K562 (cell line): ENCODE measurements at regions not wholly inside any gene's neighbourhood (a gene's known extent, or its start where the extent isn't known, plus 50 kb on each side); places are given as distances from the start of the nearest gene placed in this dataset.

Experiments used
- DACH1 ChIP-seq: fragments of 450-650 bp; IDR thresholded peaks from 2 replicates; pipeline ENCODE4 v1.6.1; 2018; ENCODE audit not compliant: partially characterized antibody
- E2F6 ChIP-seq, 2 experiments: IDR thresholded peaks; 2 replicates each; pipeline ENCODE4 v1.6.1; 2011; ENCODE audit warnings: borderline replicate concordance in 1 of 2, control low read depth in 1 of 2, low read depth in 1 of 2, low read length in 1 of 2, mild to moderate bottlenecking in 1 of 2, mixed read lengths in 1 of 2, moderate library complexity in 1 of 2; ENCODE audit not compliant: insufficient read depth in 1 of 2, insufficient read length in 1 of 2, poor library complexity in 1 of 2, severe bottlenecking in 1 of 2; ENCODE audit errors: extremely low read depth in 1 of 2
- ESRRA ChIP-seq: fragments of 450-650 bp; IDR thresholded peaks from 2 replicates; pipeline ENCODE4 v1.6.1; 2014; ENCODE audit warnings: low read depth, mild to moderate bottlenecking, moderate library complexity, borderline replicate concordance
- HMBOX1 ChIP-seq: sonication (generic); IDR thresholded peaks from 2 replicates; pipeline ENCODE4 v1.6.1; 2016
- ID3 ChIP-seq, 2 experiments: fragments of 250-450 bp in 1 of 2; fragments of 450-650 bp in 1 of 2; sonication (Bioruptor Pico) in 1 of 2; IDR thresholded peaks; 2 replicates each; pipeline versions ENCODE4 v1.6.1 to v1.8.0; 2016 to 2021; ENCODE audit warnings: mild to moderate bottlenecking in 2 of 2, moderate library complexity in 2 of 2, missing compliant biosample characterization in 1 of 2, missing genetic modification characterization in 1 of 2
- IRF2 ChIP-seq: sonication (generic); formaldehyde crosslinking; IDR thresholded peaks from 2 replicates; pipeline ENCODE4 v1.8.1; 2022; ENCODE audit warnings: mild to moderate bottlenecking, missing genetic modification reagents
- MCM2 ChIP-seq: fragments of 450-650 bp; IDR thresholded peaks from 2 replicates; pipeline ENCODE4 v1.6.1; 2017; ENCODE audit warnings: low read depth, mild to moderate bottlenecking
- MCM7 ChIP-seq, 2 experiments: fragments of 450-650 bp; IDR thresholded peaks; 2 replicates each; pipeline ENCODE4 v1.6.1; 2016 to 2018
- NR2C1 ChIP-seq, 2 experiments: fragments of 450-650 bp; IDR thresholded peaks; 2 replicates each; pipeline ENCODE4 v1.6.1; 2017; ENCODE audit warnings: mild to moderate bottlenecking in 2 of 2, antibody characterized with exemption in 1 of 2, inconsistent platforms in 1 of 2, missing compliant biosample characterization in 1 of 2, missing genetic modification characterization in 1 of 2
- NR2C2 ChIP-seq, 2 experiments: fragments of 200-800 bp in 1 of 2; sonication (Bioruptor generic) in 1 of 2; sonication (generic) in 1 of 2; formaldehyde crosslinking in 1 of 2; IDR thresholded peaks; 2 replicates each; pipeline versions ENCODE4 v1.6.1 to v1.8.0; 2016 to 2022; ENCODE audit warnings: mild to moderate bottlenecking in 1 of 2, missing compliant biosample characterization in 1 of 2, missing genetic modification characterization in 1 of 2, missing genetic modification reagents in 1 of 2
- RAD21 ChIP-seq, 2 experiments: fragments of 250-450 bp in 1 of 2; fragments of 450-650 bp in 1 of 2; sonication (Bioruptor Pico) in 1 of 2; formaldehyde crosslinking in 1 of 2; IDR thresholded peaks in 1 of 2; conservative IDR thresholded peaks in 1 of 2; 2 replicates each; pipeline versions ENCODE4 v1.4.0 to v1.8.0; 2020 to 2022; ENCODE audit warnings: mild to moderate bottlenecking in 2 of 2, moderate library complexity in 1 of 2
- RFX5 ChIP-seq: IDR thresholded peaks from 2 replicates; pipeline ENCODE4 v1.6.1; 2011; ENCODE audit warnings: low read depth, mild to moderate bottlenecking, improper control_type of control experiment, low read length
- SIRT6 ChIP-seq: IDR thresholded peaks from one replicate; pipeline ENCODE4 v1.6.1; 2012; ENCODE audit warnings: low read depth, mild to moderate bottlenecking, control low read depth, inconsistent platforms, low read length, moderate library complexity
- TAF15 ChIP-seq: fragments of 200-400 bp; formaldehyde crosslinking; IDR thresholded peaks from 2 replicates; pipeline ENCODE4 v1.6.1; 2017; ENCODE audit warnings: mild to moderate bottlenecking, low read depth, low read length, moderate library complexity
- TBP ChIP-seq: optimal IDR thresholded peaks from 2 replicates; pipeline ENCODE3; 2011; ENCODE audit warnings: low read depth, low read length, improper control_type of control experiment
- XRCC4 ChIP-seq: IDR thresholded peaks from one replicate; pipeline ENCODE4 v1.6.1; 2011; ENCODE audit not compliant: insufficient read depth, insufficient read length; ENCODE audit errors: extremely low read depth
- ZBTB33 ChIP-seq: sonication (generic); formaldehyde crosslinking; IDR thresholded peaks from 2 replicates; pipeline ENCODE4 v1.8.1; 2023; ENCODE audit warnings: mild to moderate bottlenecking, missing genetic modification reagents
- ZNF232 ChIP-seq: sonication (generic); formaldehyde crosslinking; IDR thresholded peaks from 2 replicates; pipeline ENCODE4 v1.8.0; 2022; ENCODE audit warnings: mild to moderate bottlenecking, missing genetic modification reagents
- ZNF436 ChIP-seq: fragments of 250-450, 450-650 bp; sonication (Bioruptor Pico); formaldehyde crosslinking; IDR thresholded peaks from 2 replicates; pipeline ENCODE4 v1.7.0; 2020; ENCODE audit warnings: mild to moderate bottlenecking
- ZNF699 ChIP-seq: fragments of 250-450 bp; sonication (Bioruptor Pico); IDR thresholded peaks from 2 replicates; pipeline ENCODE4 v1.8.0; 2021; ENCODE audit warnings: mild to moderate bottlenecking, moderate library complexity; ENCODE audit not compliant: insufficient replicate concordance
- ZNF77 ChIP-seq: fragments of 250-450 bp; sonication (Bioruptor Pico); IDR thresholded peaks from 2 replicates; pipeline ENCODE4 v1.5.0; 2020

GRCh38 chr12:93302331-93303229 lies 75.1 kb upstream of the NUDT4 start (continued):
- TF ChIP-seq RAD21 (CRISPR knock-in tag; conservative IDR thresholded peaks at IDR 0.05 in 1 of 2, IDR thresholded peaks at IDR 0.05 in 1 of 2): no peak; a peak in 1 of 4 replicates
- no peak for TF ChIP-seq TAF15
- TF ChIP-seq ESRRA: peak; percentile 68; the same call in 1 of the 2 replicates
- no peak for TF ChIP-seq ZNF232 (CRISPR knock-in tag)
- no peak for TF ChIP-seq RFX5
- TF ChIP-seq NR2C1 (IDR thresholded peaks at IDR 0.05): peak; percentile 54
- peak; percentile 77; the same call in 1 of the 2 replicates for TF ChIP-seq NR2C1 (tag; IDR thresholded peaks at IDR 0.05)
- TF ChIP-seq ZNF699 (CRISPR knock-in tag): no peak
- no peak for TF ChIP-seq SIRT6
- TF ChIP-seq NR2C2 (CRISPR knock-in tag; IDR thresholded peaks at IDR 0.05): no peak
- TF ChIP-seq NR2C2 (tag; IDR thresholded peaks at IDR 0.05): peak; percentile 83
- no peak for TF ChIP-seq DACH1
- no peak for TF ChIP-seq ZBTB33 (CRISPR knock-in tag)
- TF ChIP-seq MCM7 (IDR thresholded peaks at IDR 0.05): no peak
- TF ChIP-seq HMBOX1: peak; percentile 87
- TF ChIP-seq ZNF77 (CRISPR knock-in tag): no peak
- TF ChIP-seq IRF2 (CRISPR knock-in tag): no peak
- no peak for TF ChIP-seq XRCC4
- TF ChIP-seq E2F6 (IDR thresholded peaks at IDR 0.05; ENCODE audit: borderline replicate concordance in 1 of 2, extremely low read depth in 1 of 2, insufficient read depth in 1 of 2, insufficient read length in 1 of 2, low read depth in 1 of 2, low read length in 1 of 2, poor library complexity in 1 of 2, severe bottlenecking in 1 of 2): no peak
- no peak for TF ChIP-seq MCM2
- TF ChIP-seq ZNF436 (CRISPR knock-in tag): no peak
- peak; percentile 17 for TF ChIP-seq TBP
- TF ChIP-seq ID3 (CRISPR knock-in tag; IDR thresholded peaks at IDR 0.05): 0 out of 2 replicates have a peak, but pooled peaks have one; percentile 39
- no peak for TF ChIP-seq ID3 (tag; IDR thresholded peaks at IDR 0.05)
